ENCODE measurements at regions not wholly inside any gene's neighbourhood (a gene's known extent, or its start where the extent isn't known, plus 50 kb on each side); places are given as distances from the start of the nearest gene placed in this dataset.

GRCh38 chr15:87669846-87670245, 586.7 kb downstream of the NTRK3 start:
- no peak for TF ChIP-seq CTCF (IDR thresholded peaks at IDR 0.05 in 8 of 11, conservative IDR thresholded peaks at IDR 0.05 in 3 of 11)
- TF ChIP-seq POLR2A (IDR thresholded peaks at IDR 0.05), result no peak
- TF ChIP-seq POLR2AphosphoS5 (IDR thresholded peaks at IDR 0.05), result no peak
